GM12872 (cell line): ENCODE measurements at regions not wholly inside any gene's neighbourhood (a gene's known extent, or its start where the extent isn't known, plus 50 kb on each side); places are given as distances from the start of the nearest gene placed in this dataset.

Source experiments
- CTCF ChIP-seq: IDR thresholded peaks from 3 replicates; pipeline ENCODE4 v1.5.1; 2011; ENCODE audit warnings: low read depth, mild to moderate bottlenecking, low read length, moderate library complexity; ENCODE audit not compliant: insufficient read depth

- TF ChIP-seq CTCF: no peak
These were observed 174.5 kb upstream of the LYSMD4 start for GRCh38 chr15:99907698-99908097.

GRCh38 chr15:99906793-99907192 is 173.6 kb upstream of the LYSMD4 start:
- no peak for TF ChIP-seq CTCF

GRCh38 chr15:99906311-99906710 is 173.1 kb upstream of the LYSMD4 start:
- no peak for TF ChIP-seq CTCF

GRCh38 chr15:99902248-99902928 is 169.2 kb upstream of the LYSMD4 start:
- no peak for TF ChIP-seq CTCF

GRCh38 chr15:99895956-99896311 is 162.7 kb upstream of the LYSMD4 start:
- no peak for TF ChIP-seq CTCF

GRCh38 chr15:99895189-99895955 is 162.1 kb upstream of the LYSMD4 start:
- no peak for TF ChIP-seq CTCF

- no peak for TF ChIP-seq CTCF
These were observed 145.6 kb upstream of the LYSMD4 start for GRCh38 chr15:99878835-99879234.
